ENCODE measurements at regions not wholly inside any gene's neighbourhood (a gene's known extent, or its start where the extent isn't known, plus 50 kb on each side); places are given as distances from the start of the nearest gene placed in this dataset.

DNA sequence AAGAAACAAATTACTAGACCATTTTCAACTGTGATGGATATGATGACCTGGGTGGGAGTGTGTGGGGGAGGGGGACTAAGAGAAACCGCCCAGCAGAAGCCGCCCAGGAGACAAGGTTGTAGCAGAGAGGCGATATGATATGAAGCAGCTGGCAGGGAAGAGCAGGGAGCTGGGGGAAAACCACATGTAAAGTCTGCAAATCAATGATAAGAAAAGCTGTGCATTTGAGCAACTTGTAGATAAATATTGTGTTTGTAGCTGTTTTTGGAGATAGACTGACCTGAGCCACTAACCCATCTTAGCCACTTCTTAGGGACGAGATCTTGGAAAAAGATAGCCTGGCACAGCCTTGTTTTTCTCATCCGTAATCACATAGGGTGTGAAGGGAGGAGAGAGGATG, 252.6 kb downstream of the SEC23IP start (continued):
- no peak for TF ChIP-seq NEUROD1 (IDR thresholded peaks at IDR 0.05; ENCODE audit: borderline replicate concordance, low read depth, low read length, partially characterized antibody)
- no peak for TF ChIP-seq SRF (CRISPR knock-in tag; IDR thresholded peaks at IDR 0.05)
- TF ChIP-seq KLF6 (CRISPR knock-in tag; IDR thresholded peaks at IDR 0.05; ENCODE audit: borderline replicate concordance) = 0 out of 2 replicates have a peak, but pooled peaks have one; percentile 22
- TF ChIP-seq GABPB2 (CRISPR knock-in tag; conservative IDR thresholded peaks at IDR 0.05) = no peak
- TF ChIP-seq FOXA3 (CRISPR knock-in tag; conservative IDR thresholded peaks at IDR 0.05 in 1 of 2, IDR thresholded peaks at IDR 0.05 in 1 of 2) = no peak; a peak in 1 of 4 replicates
- TF ChIP-seq, protein P1, sequence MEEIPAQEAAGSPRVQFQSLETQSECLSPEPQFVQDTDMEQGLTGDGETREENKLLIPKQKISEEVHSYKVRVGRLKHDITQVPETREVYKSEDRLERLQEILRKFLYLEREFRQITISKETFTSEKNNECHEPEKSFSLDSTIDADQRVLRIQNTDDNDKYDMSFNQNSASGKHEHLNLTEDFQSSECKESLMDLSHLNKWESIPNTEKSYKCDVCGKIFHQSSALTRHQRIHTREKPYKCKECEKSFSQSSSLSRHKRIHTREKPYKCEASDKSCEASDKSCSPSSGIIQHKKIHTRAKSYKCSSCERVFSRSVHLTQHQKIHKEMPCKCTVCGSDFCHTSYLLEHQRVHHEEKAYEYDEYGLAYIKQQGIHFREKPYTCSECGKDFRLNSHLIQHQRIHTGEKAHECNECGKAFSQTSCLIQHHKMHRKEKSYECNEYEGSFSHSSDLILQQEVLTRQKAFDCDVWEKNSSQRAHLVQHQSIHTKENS (CRISPR knock-in tag; IDR thresholded peaks at IDR 0.05) = no peak
- no peak for TF ChIP-seq BRCA1 (IDR thresholded peaks at IDR 0.05)
- TF ChIP-seq BRCA1 (CRISPR knock-in tag; IDR thresholded peaks at IDR 0.05) = no peak
- TF ChIP-seq MEIS2 (IDR thresholded peaks at IDR 0.05; ENCODE audit: partially characterized antibody) = peak; percentile 20
- TF ChIP-seq HMG20B (CRISPR knock-in tag; IDR thresholded peaks at IDR 0.05) = no peak
- TF ChIP-seq MTF1 (CRISPR knock-in tag; IDR thresholded peaks at IDR 0.05; ENCODE audit: borderline replicate concordance) = no peak
- peak; percentile 96 for TF ChIP-seq KLF16 (IDR thresholded peaks at IDR 0.05)
- TF ChIP-seq ZNF23 (CRISPR knock-in tag; IDR thresholded peaks at IDR 0.05) = no peak
- TF ChIP-seq ZKSCAN3 (CRISPR knock-in tag; IDR thresholded peaks at IDR 0.05) = no peak
- no peak for TF ChIP-seq DNMT1 (IDR thresholded peaks at IDR 0.05)
- TF ChIP-seq, protein P2, sequence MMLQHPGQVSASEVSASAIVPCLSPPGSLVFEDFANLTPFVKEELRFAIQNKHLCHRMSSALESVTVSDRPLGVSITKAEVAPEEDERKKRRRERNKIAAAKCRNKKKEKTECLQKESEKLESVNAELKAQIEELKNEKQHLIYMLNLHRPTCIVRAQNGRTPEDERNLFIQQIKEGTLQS (IDR thresholded peaks at IDR 0.05) = peak; percentile 15; the same call in 1 of the 2 replicates
- TF ChIP-seq, protein P2 (CRISPR knock-in tag; conservative IDR thresholded peaks at IDR 0.05) = no peak
- TF ChIP-seq, protein P3, sequence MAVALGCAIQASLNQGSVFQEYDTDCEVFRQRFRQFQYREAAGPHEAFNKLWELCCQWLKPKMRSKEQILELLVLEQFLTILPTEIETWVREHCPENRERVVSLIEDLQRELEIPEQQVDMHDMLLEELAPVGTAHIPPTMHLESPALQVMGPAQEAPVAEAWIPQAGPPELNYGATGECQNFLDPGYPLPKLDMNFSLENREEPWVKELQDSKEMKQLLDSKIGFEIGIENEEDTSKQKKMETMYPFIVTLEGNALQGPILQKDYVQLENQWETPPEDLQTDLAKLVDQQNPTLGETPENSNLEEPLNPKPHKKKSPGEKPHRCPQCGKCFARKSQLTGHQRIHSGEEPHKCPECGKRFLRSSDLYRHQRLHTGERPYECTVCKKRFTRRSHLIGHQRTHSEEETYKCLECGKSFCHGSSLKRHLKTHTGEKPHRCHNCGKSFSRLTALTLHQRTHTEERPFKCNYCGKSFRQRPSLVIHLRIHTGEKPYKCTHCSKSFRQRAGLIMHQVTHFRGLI (CRISPR knock-in tag; IDR thresholded peaks at IDR 0.05) = no peak
- no peak for TF ChIP-seq ZFP1 (CRISPR knock-in tag; IDR thresholded peaks at IDR 0.05)
- TF ChIP-seq GABPB1 (CRISPR knock-in tag; IDR thresholded peaks at IDR 0.05) = no peak
- peak; percentile 53; the same call in 1 of the 2 replicates for TF ChIP-seq MYNN (IDR thresholded peaks at IDR 0.05)
- no peak for TF ChIP-seq MYNN (CRISPR knock-in tag; IDR thresholded peaks at IDR 0.05)
- no peak for TF ChIP-seq ZNF778 (CRISPR knock-in tag; IDR thresholded peaks at IDR 0.05)
- no peak for TF ChIP-seq HNRNPUL1 (IDR thresholded peaks at IDR 0.05; ENCODE audit: low read length)
- TF ChIP-seq, protein P4, sequence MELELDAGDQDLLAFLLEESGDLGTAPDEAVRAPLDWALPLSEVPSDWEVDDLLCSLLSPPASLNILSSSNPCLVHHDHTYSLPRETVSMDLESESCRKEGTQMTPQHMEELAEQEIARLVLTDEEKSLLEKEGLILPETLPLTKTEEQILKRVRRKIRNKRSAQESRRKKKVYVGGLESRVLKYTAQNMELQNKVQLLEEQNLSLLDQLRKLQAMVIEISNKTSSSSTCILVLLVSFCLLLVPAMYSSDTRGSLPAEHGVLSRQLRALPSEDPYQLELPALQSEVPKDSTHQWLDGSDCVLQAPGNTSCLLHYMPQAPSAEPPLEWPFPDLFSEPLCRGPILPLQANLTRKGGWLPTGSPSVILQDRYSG (tag; conservative IDR thresholded peaks at IDR 0.05; ENCODE audit: low read depth) = no peak
- TF ChIP-seq FOXP1 (CRISPR knock-in tag; IDR thresholded peaks at IDR 0.05) = no peak
- TF ChIP-seq FOXM1 (IDR thresholded peaks at IDR 0.05; ENCODE audit: low read depth) = peak; percentile 93
- TF ChIP-seq FOXM1 (CRISPR knock-in tag; IDR thresholded peaks at IDR 0.05; ENCODE audit: low read depth) = no peak
- no peak for TF ChIP-seq SPI1 (IDR thresholded peaks at IDR 0.05; ENCODE audit: borderline replicate concordance, low read depth, low read length)
- TF ChIP-seq YBX1 (IDR thresholded peaks at IDR 0.05) = no peak
